ENCODE measurements at regions not wholly inside any gene's neighbourhood (a gene's known extent, or its start where the extent isn't known, plus 50 kb on each side); places are given as distances from the start of the nearest gene placed in this dataset.

- no peak for DNase-seq (ENCODE audit: low spot score)
- Mint-ChIP-seq H3K4me1 (ENCODE audit: unreplicated experiment) (peaks cover 11% of the 10 kb centered on the region), H3K4me3 (ENCODE audit: unreplicated experiment) (no peak overlapping the region), H3K27ac (ENCODE audit: unreplicated experiment) (no peak overlapping the region), H3K9me3 (ENCODE audit: unreplicated experiment) (no peaks in the 10 kb centered on the region), H3K36me3 (ENCODE audit: low read depth, unreplicated experiment) (no peaks in the 10 kb centered on the region), H3K27me3 (ENCODE audit: unreplicated experiment) (peaks cover 2% of the 10 kb centered on the region)
- TF ChIP-seq CTCF (IDR thresholded peaks at IDR 0.05; ENCODE audit: unreplicated experiment): no peak
Observed at GRCh38 chr5:38101897-38102296, 156.5 kb upstream of the EGFLAM start.

GRCh38 chr5:38099205-38100168, 158.9 kb upstream of the EGFLAM start:
- DNase-seq (ENCODE audit: low spot score): no peak
- H3K4me3 Mint-ChIP-seq (ENCODE audit: unreplicated experiment): no peak overlapping the region
- no peaks in the 10 kb centered on the region for H3K36me3 Mint-ChIP-seq (ENCODE audit: low read depth, unreplicated experiment)
- no peak for TF ChIP-seq CTCF (IDR thresholded peaks at IDR 0.05; ENCODE audit: unreplicated experiment)
- no peak overlapping the region for H3K27ac Mint-ChIP-seq (ENCODE audit: unreplicated experiment)
- peaks cover 4% of the 10 kb centered on the region for H3K4me1 Mint-ChIP-seq (ENCODE audit: unreplicated experiment)
- no peaks in the 10 kb centered on the region for H3K9me3 Mint-ChIP-seq (ENCODE audit: unreplicated experiment)
- H3K27me3 Mint-ChIP-seq (ENCODE audit: unreplicated experiment): peaks cover 2% of the 10 kb centered on the region

- no peaks in the 10 kb centered on the region for H3K27me3 Mint-ChIP-seq (ENCODE audit: unreplicated experiment)
- no peak for DNase-seq (ENCODE audit: low spot score)
- H3K36me3 Mint-ChIP-seq (ENCODE audit: low read depth, unreplicated experiment): no peaks in the 10 kb centered on the region
- H3K27ac Mint-ChIP-seq (ENCODE audit: unreplicated experiment): no peak overlapping the region
- no peaks in the 10 kb centered on the region for H3K9me3 Mint-ChIP-seq (ENCODE audit: unreplicated experiment)
- H3K4me3 Mint-ChIP-seq (ENCODE audit: unreplicated experiment): no peak overlapping the region
- no peak for TF ChIP-seq CTCF (IDR thresholded peaks at IDR 0.05; ENCODE audit: unreplicated experiment)
- no peaks in the 10 kb centered on the region for H3K4me1 Mint-ChIP-seq (ENCODE audit: unreplicated experiment)
Observed at GRCh38 chr5:38094889-38095288, 163.5 kb upstream of the EGFLAM start.

GRCh38 chr5:38093855-38094254, 164.5 kb upstream of the EGFLAM start:
- Mint-ChIP-seq H3K36me3 (ENCODE audit: low read depth, unreplicated experiment) (no peaks in the 10 kb centered on the region), H3K27me3 (ENCODE audit: unreplicated experiment) (no peaks in the 10 kb centered on the region), H3K27ac (ENCODE audit: unreplicated experiment) (no peak overlapping the region), H3K4me3 (ENCODE audit: unreplicated experiment) (no peak overlapping the region), H3K4me1 (ENCODE audit: unreplicated experiment) (no peaks in the 10 kb centered on the region), H3K9me3 (ENCODE audit: unreplicated experiment) (no peaks in the 10 kb centered on the region)
- no peak for TF ChIP-seq CTCF (IDR thresholded peaks at IDR 0.05; ENCODE audit: unreplicated experiment)
- no peak for DNase-seq (ENCODE audit: low spot score)

GRCh38 chr5:38086777-38087176, 171.6 kb upstream of the EGFLAM start:
- no peak for DNase-seq (ENCODE audit: low spot score)
- H3K27me3 Mint-ChIP-seq (ENCODE audit: unreplicated experiment): no peaks in the 10 kb centered on the region
- H3K9me3 Mint-ChIP-seq (ENCODE audit: unreplicated experiment): no peaks in the 10 kb centered on the region
- H3K4me3 Mint-ChIP-seq (ENCODE audit: unreplicated experiment): no peak overlapping the region
- H3K4me1 Mint-ChIP-seq (ENCODE audit: unreplicated experiment): peaks cover 9% of the 10 kb centered on the region
- no peak for TF ChIP-seq CTCF (IDR thresholded peaks at IDR 0.05; ENCODE audit: unreplicated experiment)
- no peaks in the 10 kb centered on the region for H3K36me3 Mint-ChIP-seq (ENCODE audit: low read depth, unreplicated experiment)
- no peak overlapping the region for H3K27ac Mint-ChIP-seq (ENCODE audit: unreplicated experiment)
